Liver (tissue), 8 donors: ENCODE measurements at regions not wholly inside any gene's neighbourhood (a gene's known extent, or its start where the extent isn't known, plus 50 kb on each side); places are given as distances from the start of the nearest gene placed in this dataset.

Source experiments
- DNase-seq: peaks from one replicate; pipeline ENCODE4 v3.0.0-alpha.2; 2017; ENCODE audit warnings: low spot score
- H3K27ac ChIP-seq, 2 donors: one replicate each; pipeline ENCODE4 v1.7.0; 2013; ENCODE audit warnings: inconsistent platforms in 2 of 2, low read length in 2 of 2, control low read depth in 1 of 2, low read depth in 1 of 2, mild to moderate bottlenecking in 1 of 2
- H3K27me3 ChIP-seq, 4 donors: one replicate each; pipeline versions ENCODE4 v1.6.1 to v1.7.0; 2013; ENCODE audit warnings: low read length in 3 of 4, inconsistent platforms in 1 of 4, mild to moderate bottlenecking in 1 of 4, moderate library complexity in 1 of 4; ENCODE audit not compliant: control insufficient read depth in 4 of 4, insufficient read depth in 4 of 4
- H3K36me3 ChIP-seq, 4 donors: one replicate each; pipeline versions ENCODE4 v1.6.1 to v1.7.0; 2013; ENCODE audit warnings: low read length in 3 of 4, mild to moderate bottlenecking in 3 of 4, low read depth in 1 of 4, moderate library complexity in 1 of 4; ENCODE audit not compliant: control insufficient read depth in 4 of 4, insufficient read depth in 3 of 4
- H3K4me1 ChIP-seq, 4 donors: one replicate each; pipeline versions ENCODE4 v1.6.1 to v1.7.0; 2013; ENCODE audit warnings: low read length in 3 of 4, mild to moderate bottlenecking in 3 of 4, moderate library complexity in 1 of 4; ENCODE audit not compliant: control insufficient read depth in 4 of 4, insufficient read depth in 4 of 4
- H3K4me3 ChIP-seq, 3 donors: one replicate each; pipeline versions ENCODE4 v1.6.1 to v1.7.0; 2013; ENCODE audit warnings: low read length in 3 of 3, control low read depth in 1 of 3, low read depth in 1 of 3, mild to moderate bottlenecking in 1 of 3
- H3K9ac ChIP-seq, 2 donors: one replicate each; pipeline ENCODE4 v1.7.0; 2013; ENCODE audit warnings: low read length in 2 of 2, mild to moderate bottlenecking in 2 of 2, moderate library complexity in 2 of 2, control low read depth in 1 of 2, low read depth in 1 of 2
- H3K9me3 ChIP-seq, 4 donors: one replicate each; pipeline versions ENCODE4 v1.6.1 to v1.7.0; 2013; ENCODE audit warnings: low read length in 3 of 4; ENCODE audit not compliant: control insufficient read depth in 4 of 4
- ATF3 ChIP-seq: IDR thresholded peaks from 2 replicates; pipeline ENCODE4 v1.6.1; 2016; ENCODE audit warnings: antibody characterized with exemption
- CTCF ChIP-seq: fragments of 150-350 bp; IDR thresholded peaks from 2 replicates; pipeline ENCODE4 v1.5.1; 2017; ENCODE audit warnings: improper control_type of control experiment, low read depth, low read length; ENCODE audit not compliant: missing input control
- EGR1 ChIP-seq, 2 donors: IDR thresholded peaks; 2 replicates each; pipeline ENCODE4 v1.6.1; 2016 to 2018; ENCODE audit warnings: antibody characterized with exemption in 2 of 2, low read depth in 2 of 2
- FOXA1 ChIP-seq: IDR thresholded peaks from 2 replicates; pipeline ENCODE4 v1.6.1; 2016; ENCODE audit warnings: antibody characterized with exemption
- GABPA ChIP-seq, 2 donors: IDR thresholded peaks in 1 of 2; conservative IDR thresholded peaks in 1 of 2; 2 replicates each; pipeline ENCODE4 v1.6.1; 2016; ENCODE audit warnings: antibody characterized with exemption in 2 of 2, mild to moderate bottlenecking in 1 of 2, moderate library complexity in 1 of 2
- HNF4G ChIP-seq: IDR thresholded peaks from 2 replicates; pipeline ENCODE4 v1.6.1; 2016; ENCODE audit warnings: antibody characterized with exemption
- JUND ChIP-seq, 2 donors: IDR thresholded peaks; 2 replicates each; pipeline ENCODE4 v1.6.1; 2016; ENCODE audit warnings: antibody characterized with exemption in 2 of 2
- NR2F2 ChIP-seq: IDR thresholded peaks from 2 replicates; pipeline ENCODE4 v1.6.1; 2016; ENCODE audit warnings: antibody characterized with exemption
- RAD21 ChIP-seq, 2 donors: IDR thresholded peaks; 2 replicates each; pipeline ENCODE4 v1.6.1; 2016; ENCODE audit warnings: antibody characterized with exemption in 2 of 2, mild to moderate bottlenecking in 2 of 2
- REST ChIP-seq: IDR thresholded peaks from 2 replicates; pipeline ENCODE4 v1.6.1; 2016; ENCODE audit warnings: antibody characterized with exemption, mild to moderate bottlenecking
- RXRA ChIP-seq, 2 donors: IDR thresholded peaks; 2 replicates each; pipeline ENCODE4 v1.6.1; 2017 to 2018; ENCODE audit warnings: antibody characterized with exemption in 2 of 2, mild to moderate bottlenecking in 1 of 2
- SP1 ChIP-seq: IDR thresholded peaks from 2 replicates; pipeline ENCODE4 v1.6.1; 2018; ENCODE audit warnings: antibody characterized with exemption, mild to moderate bottlenecking
- TAF1 ChIP-seq: conservative IDR thresholded peaks from 2 replicates; pipeline ENCODE4 v1.6.1; 2016; ENCODE audit warnings: antibody characterized with exemption, mild to moderate bottlenecking
- YY1 ChIP-seq: IDR thresholded peaks from 2 replicates; pipeline ENCODE4 v1.6.1; 2016; ENCODE audit warnings: antibody characterized with exemption, mild to moderate bottlenecking
- ZBTB33 ChIP-seq: IDR thresholded peaks from 2 replicates; pipeline ENCODE4 v1.6.1; 2016; ENCODE audit warnings: antibody characterized with exemption
- WGBS: extraction: QIAGEN DNeasy Blood & Tissue Kit; methylation state at CpG from one replicate; pipeline ENCODE4 v1.1.7; 2013; 5-methylcytosine and 5-hydroxymethylcytosine counted together
- donor health status: healthy.
- donor health status: healthy.
- donor health status: healthy.
- donor health status: healthy.
- donor health status: healthy.

GRCh38 chr6:119942078-119942752 is 592.7 kb upstream of the MAN1A1 start:
- peaks cover 0 to 3% (median 0%) of the 10 kb centered on the region in 4 donors for H3K27me3 ChIP-seq
- H3K4me1 ChIP-seq, result no peaks in the 10 kb centered on the region
- H3K9me3 ChIP-seq, result peaks cover 0 to 11% (median 0%) of the 10 kb centered on the region in 4 donors
- H3K4me3 ChIP-seq, result no peak overlapping the region
- WGBS, result 69% methylated on average over 3 of the region's 3 CpGs
- TF ChIP-seq GABPA (IDR thresholded peaks at IDR 0.05 in 1 of 2, conservative IDR thresholded peaks at IDR 0.05 in 1 of 2) (no peak), CTCF (no peak), RAD21 (IDR thresholded peaks at IDR 0.05) (no peak), SP1 (no peak), EGR1 (IDR thresholded peaks at IDR 0.05; ENCODE audit: low read depth in 2 of 2) (no peak), HNF4G (no peak), YY1 (no peak), ZBTB33 (no peak), TAF1 (no peak), JUND (IDR thresholded peaks at IDR 0.05) (no peak), FOXA1 (no peak), RXRA (IDR thresholded peaks at IDR 0.05) (no peak)
- H3K27ac ChIP-seq, result no peak overlapping the region
- DNase-seq, result no peak
- H3K36me3 ChIP-seq, result no peaks in the 10 kb centered on the region
- H3K9ac ChIP-seq, result no peak overlapping the region

GRCh38 chr6:119938752-119939151 is 589.2 kb upstream of the MAN1A1 start:
- Histone ChIP-seq H3K27ac (no peak overlapping the region), H3K9me3 (peaks cover 0 to 11% (median 0%) of the 10 kb centered on the region in 4 donors), H3K9ac (no peak overlapping the region), H3K36me3 (no peaks in the 10 kb centered on the region), H3K27me3 (peaks cover 0 to 3% (median 0%) of the 10 kb centered on the region in 4 donors), H3K4me3 (no peak overlapping the region), H3K4me1 (no peaks in the 10 kb centered on the region)
- no peak for TF ChIP-seq RXRA (IDR thresholded peaks at IDR 0.05)
- TF ChIP-seq NR2F2, result no peak
- no peak for TF ChIP-seq EGR1 (IDR thresholded peaks at IDR 0.05; ENCODE audit: low read depth in 2 of 2)
- TF ChIP-seq TAF1, result no peak
- TF ChIP-seq FOXA1, result no peak
- TF ChIP-seq YY1, result no peak
- TF ChIP-seq ZBTB33, result no peak
- TF ChIP-seq REST, result no peak
- no peak for TF ChIP-seq ATF3
- no peak for TF ChIP-seq SP1
- no peak for TF ChIP-seq RAD21 (IDR thresholded peaks at IDR 0.05)
- no peak for DNase-seq
- 39% methylated on average over 1 of the region's 1 CpG for WGBS
